DND-41 (cell line): ENCODE measurements at regions not wholly inside any gene's neighbourhood (a gene's known extent, or its start where the extent isn't known, plus 50 kb on each side); places are given as distances from the start of the nearest gene placed in this dataset.

Experiments
- EZH2 ChIP-seq: IDR thresholded peaks from 3 replicates; pipeline ENCODE4 v1.6.1; 2012; ENCODE audit warnings: borderline replicate concordance, low read depth, mild to moderate bottlenecking, moderate library complexity, low read length, inconsistent platforms; ENCODE audit not compliant: severe bottlenecking
- TF ChIP-seq, protein P1 (sequence below): IDR thresholded peaks from 2 replicates; pipeline ENCODE4 v1.5.1; 2012; ENCODE audit warnings: borderline replicate concordance, low read length, moderate library complexity, mild to moderate bottlenecking; ENCODE audit not compliant: poor library complexity, severe bottlenecking; ENCODE audit errors: extremely low read depth

DNA sequence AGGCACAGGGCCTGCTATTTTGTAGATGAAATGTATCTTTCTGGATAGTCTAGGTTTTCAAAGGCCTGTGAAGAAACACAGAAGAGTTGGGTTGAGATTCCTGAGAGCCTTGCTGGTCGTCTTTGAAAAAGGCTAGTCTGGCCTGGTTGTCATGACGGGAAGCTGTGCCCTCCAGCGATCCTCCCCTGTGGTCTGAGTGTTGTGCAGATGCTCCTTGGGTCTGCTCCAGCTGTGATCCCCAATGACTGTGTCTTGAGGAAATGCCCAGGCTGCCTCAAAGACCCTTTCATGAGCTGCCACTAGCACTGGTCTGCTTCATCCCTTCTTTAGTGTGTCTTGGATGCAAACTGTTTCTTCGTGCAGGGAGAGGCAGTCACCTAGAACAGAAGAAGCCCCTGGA lies 111.0 kb upstream of the SYNPR start:
- TF ChIP-seq, protein P1, sequence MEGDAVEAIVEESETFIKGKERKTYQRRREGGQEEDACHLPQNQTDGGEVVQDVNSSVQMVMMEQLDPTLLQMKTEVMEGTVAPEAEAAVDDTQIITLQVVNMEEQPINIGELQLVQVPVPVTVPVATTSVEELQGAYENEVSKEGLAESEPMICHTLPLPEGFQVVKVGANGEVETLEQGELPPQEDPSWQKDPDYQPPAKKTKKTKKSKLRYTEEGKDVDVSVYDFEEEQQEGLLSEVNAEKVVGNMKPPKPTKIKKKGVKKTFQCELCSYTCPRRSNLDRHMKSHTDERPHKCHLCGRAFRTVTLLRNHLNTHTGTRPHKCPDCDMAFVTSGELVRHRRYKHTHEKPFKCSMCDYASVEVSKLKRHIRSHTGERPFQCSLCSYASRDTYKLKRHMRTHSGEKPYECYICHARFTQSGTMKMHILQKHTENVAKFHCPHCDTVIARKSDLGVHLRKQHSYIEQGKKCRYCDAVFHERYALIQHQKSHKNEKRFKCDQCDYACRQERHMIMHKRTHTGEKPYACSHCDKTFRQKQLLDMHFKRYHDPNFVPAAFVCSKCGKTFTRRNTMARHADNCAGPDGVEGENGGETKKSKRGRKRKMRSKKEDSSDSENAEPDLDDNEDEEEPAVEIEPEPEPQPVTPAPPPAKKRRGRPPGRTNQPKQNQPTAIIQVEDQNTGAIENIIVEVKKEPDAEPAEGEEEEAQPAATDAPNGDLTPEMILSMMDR, result no peak
- TF ChIP-seq EZH2, result no peak
